ENCODE measurements at regions not wholly inside any gene's neighbourhood (a gene's known extent, or its start where the extent isn't known, plus 50 kb on each side); places are given as distances from the start of the nearest gene placed in this dataset.

DNA sequence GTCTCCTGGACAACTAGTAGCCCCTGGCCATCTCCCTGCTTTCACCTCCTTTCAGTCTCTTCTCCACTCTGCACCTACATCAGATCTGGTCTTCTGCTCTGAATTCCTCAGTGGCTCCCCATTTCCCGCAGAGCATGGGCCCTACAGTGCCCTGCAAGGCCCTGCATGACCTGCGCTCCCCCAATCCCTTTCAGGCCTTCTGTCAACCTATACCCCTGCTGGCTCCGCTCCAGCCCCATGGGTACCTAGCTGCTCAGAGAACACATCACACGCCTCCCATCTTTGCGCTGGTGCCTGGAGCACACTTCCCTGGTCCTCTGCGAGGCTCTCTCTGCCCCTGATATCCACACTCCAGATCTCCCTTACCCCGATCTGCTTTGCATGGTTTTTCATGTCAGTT, 145.2 kb downstream of the KATNIP start:
- ChIA-PET CTCF (interaction anchor here (1.2 kb wide), 1 partner anchor 10 kb away, joined by 3 read pairs; no protein-coding TSS in a partner anchor), POLR2A (no interaction called here)
- Histone ChIP-seq H3K27me3 (ENCODE audit: control insufficient read depth, insufficient read depth, low read length) (no peaks in the 10 kb centered on the region), H3K36me3 (ENCODE audit: control insufficient read depth, insufficient read depth, low read length) (peaks cover 4% of the 10 kb centered on the region), H3K4me3 (ENCODE audit: low read depth, low read length) (no peak overlapping the region)
- TF ChIP-seq, protein P1, sequence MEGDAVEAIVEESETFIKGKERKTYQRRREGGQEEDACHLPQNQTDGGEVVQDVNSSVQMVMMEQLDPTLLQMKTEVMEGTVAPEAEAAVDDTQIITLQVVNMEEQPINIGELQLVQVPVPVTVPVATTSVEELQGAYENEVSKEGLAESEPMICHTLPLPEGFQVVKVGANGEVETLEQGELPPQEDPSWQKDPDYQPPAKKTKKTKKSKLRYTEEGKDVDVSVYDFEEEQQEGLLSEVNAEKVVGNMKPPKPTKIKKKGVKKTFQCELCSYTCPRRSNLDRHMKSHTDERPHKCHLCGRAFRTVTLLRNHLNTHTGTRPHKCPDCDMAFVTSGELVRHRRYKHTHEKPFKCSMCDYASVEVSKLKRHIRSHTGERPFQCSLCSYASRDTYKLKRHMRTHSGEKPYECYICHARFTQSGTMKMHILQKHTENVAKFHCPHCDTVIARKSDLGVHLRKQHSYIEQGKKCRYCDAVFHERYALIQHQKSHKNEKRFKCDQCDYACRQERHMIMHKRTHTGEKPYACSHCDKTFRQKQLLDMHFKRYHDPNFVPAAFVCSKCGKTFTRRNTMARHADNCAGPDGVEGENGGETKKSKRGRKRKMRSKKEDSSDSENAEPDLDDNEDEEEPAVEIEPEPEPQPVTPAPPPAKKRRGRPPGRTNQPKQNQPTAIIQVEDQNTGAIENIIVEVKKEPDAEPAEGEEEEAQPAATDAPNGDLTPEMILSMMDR (IDR thresholded peaks at IDR 0.05; ENCODE audit: insufficient read depth, low read depth, low read length), result no peak
- no peak for DNase-seq (ENCODE audit: low read depth)

DNA sequence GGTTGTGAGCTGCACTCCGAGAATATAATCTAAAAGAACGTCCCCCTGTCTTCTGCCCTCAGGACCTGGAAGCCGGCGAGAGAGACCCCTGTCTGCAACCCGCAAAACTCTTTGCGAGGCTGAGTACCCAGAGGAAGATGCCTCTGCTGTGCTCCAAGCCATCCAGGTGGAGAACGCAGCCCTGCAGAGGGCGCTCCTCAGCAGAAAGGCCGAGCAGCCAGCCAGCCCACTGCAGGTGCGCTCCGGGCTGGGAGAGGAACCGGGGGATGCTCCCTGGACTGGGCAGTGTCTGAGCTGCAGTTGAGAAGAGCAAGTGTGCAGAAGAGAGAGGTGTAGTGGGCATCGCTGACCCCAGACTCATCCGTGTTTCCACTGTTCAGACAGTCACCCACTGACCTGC, 148.3 kb downstream of the KATNIP start:
- POLR2A ChIA-PET, result no interaction called here
- H3K4me3 ChIP-seq (ENCODE audit: low read depth, low read length), result no peak overlapping the region
- CTCF ChIA-PET, result interaction anchor here (0.7 to 4.4 kb wide), 4 partner anchors 7 to 58 kb away, joined by 3 to 22 read pairs (median 4); no protein-coding TSS in a partner anchor
- no peaks in the 10 kb centered on the region for H3K27me3 ChIP-seq (ENCODE audit: control insufficient read depth, insufficient read depth, low read length)
- no peak for DNase-seq (ENCODE audit: low read depth)
- H3K36me3 ChIP-seq (ENCODE audit: control insufficient read depth, insufficient read depth, low read length), result peaks cover 4% of the 10 kb centered on the region
- TF ChIP-seq, protein P1 (IDR thresholded peaks at IDR 0.05; ENCODE audit: insufficient read depth, low read depth, low read length), result peak; percentile 37

DNA sequence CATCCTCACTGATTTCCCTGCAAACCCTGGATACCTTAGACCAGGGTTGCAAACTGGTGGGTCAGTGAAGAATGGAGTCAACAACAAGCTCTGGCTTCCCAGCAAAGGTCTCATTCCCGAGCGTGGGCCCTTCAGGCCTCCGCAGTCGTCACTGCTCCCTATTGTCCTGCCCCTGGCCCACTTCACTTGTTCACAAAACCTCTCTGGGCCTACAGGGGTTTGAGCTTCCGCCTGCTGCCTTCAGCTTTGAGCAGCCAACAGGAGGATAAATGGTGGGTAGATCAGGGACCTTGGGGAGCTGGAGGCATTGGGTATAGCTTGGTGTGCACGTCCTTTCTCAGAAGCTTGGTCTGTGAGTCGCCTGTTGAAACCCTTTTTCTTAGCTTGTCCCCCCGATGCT, 148.8 kb downstream of the KATNIP start:
- H3K36me3 ChIP-seq (ENCODE audit: control insufficient read depth, insufficient read depth, low read length), result peaks cover 4% of the 10 kb centered on the region
- ChIA-PET POLR2A (no interaction called here), CTCF (interaction anchor here (0.7 to 4.4 kb wide), 4 partner anchors 8 to 59 kb away, joined by 3 to 22 read pairs (median 4); no protein-coding TSS in a partner anchor)
- no peaks in the 10 kb centered on the region for H3K27me3 ChIP-seq (ENCODE audit: control insufficient read depth, insufficient read depth, low read length)
- DNase-seq (ENCODE audit: low read depth), result no peak
- no peak overlapping the region for H3K4me3 ChIP-seq (ENCODE audit: low read depth, low read length)
- TF ChIP-seq, protein P1 (IDR thresholded peaks at IDR 0.05; ENCODE audit: insufficient read depth, low read depth, low read length), result no peak

- DNase-seq (ENCODE audit: low read depth), result no peak
- H3K4me3 ChIP-seq (ENCODE audit: low read depth, low read length), result no peak overlapping the region
- TF ChIP-seq, protein P1 (IDR thresholded peaks at IDR 0.05; ENCODE audit: insufficient read depth, low read depth, low read length), result no peak
- POLR2A ChIA-PET, result no interaction called here
- no peaks in the 10 kb centered on the region for H3K27me3 ChIP-seq (ENCODE audit: control insufficient read depth, insufficient read depth, low read length)
- CTCF ChIA-PET, result interaction anchor here (0.5 to 4.4 kb wide), 4 partner anchors 8 to 168 kb away, joined by 3 to 22 read pairs (median 3); no protein-coding TSS in a partner anchor
- H3K36me3 ChIP-seq (ENCODE audit: control insufficient read depth, insufficient read depth, low read length), result peaks cover 4% of the 10 kb centered on the region
Measured at GRCh38 chr16:27699540-27699939, 149.6 kb downstream of the KATNIP start.

GRCh38 chr16:27700304-27700995, 150.5 kb downstream of the KATNIP start:
- TF ChIP-seq, protein P1 (IDR thresholded peaks at IDR 0.05; ENCODE audit: insufficient read depth, low read depth, low read length), result no peak
- no peak for DNase-seq (ENCODE audit: low read depth)
- POLR2A ChIA-PET, result no interaction called here
- Histone ChIP-seq H3K36me3 (ENCODE audit: control insufficient read depth, insufficient read depth, low read length) (peaks cover 4% of the 10 kb centered on the region), H3K27me3 (ENCODE audit: control insufficient read depth, insufficient read depth, low read length) (no peaks in the 10 kb centered on the region), H3K4me3 (ENCODE audit: low read depth, low read length) (no peak overlapping the region)
- CTCF ChIA-PET, result interaction anchor here (0.7 to 4.4 kb wide), 2 partner anchors 9 to 543 kb away, joined by 3 to 22 read pairs; no protein-coding TSS in a partner anchor
